ENCODE measurements at regions not wholly inside any gene's neighbourhood (a gene's known extent, or its start where the extent isn't known, plus 50 kb on each side); places are given as distances from the start of the nearest gene placed in this dataset.

GRCh38 chr6:47169785-47170616 lies 127.9 kb upstream of the ADGRF1 start:
- no peak overlapping the region for H3K27ac ChIP-seq

GRCh38 chr6:47168180-47168579 lies 126.0 kb upstream of the ADGRF1 start:
- ATAC-seq (peak; percentile 86 to 90), DNase-seq (no peak)
- Histone ChIP-seq H3K4me3 (no peak overlapping the region), H3K27me3 (ENCODE audit: low read depth) (no peaks in the 10 kb centered on the region), H3K9me3 (no peaks in the 10 kb centered on the region), H3K4me1 (peaks cover 9% of the 10 kb centered on the region), H3K36me3 (no peaks in the 10 kb centered on the region), H3K27ac (no peak overlapping the region)
- intact Hi-C loops (cut with DNase I): no loop called here
- TF ChIP-seq CTCF (IDR thresholded peaks at IDR 0.05): no peak

More at GRCh38 chr6:47169785-47170616, 127.9 kb upstream of the ADGRF1 start:
- H3K4me3 ChIP-seq: no peak overlapping the region
- ATAC-seq: peak; percentile 49 to 57
- TF ChIP-seq CTCF (IDR thresholded peaks at IDR 0.05): no peak
- H3K36me3 ChIP-seq: no peaks in the 10 kb centered on the region
- intact Hi-C loops (cut with DNase I): no loop called here
- DNase-seq: no peak
- no peaks in the 10 kb centered on the region for H3K27me3 ChIP-seq (ENCODE audit: low read depth)
- peaks cover 9% of the 10 kb centered on the region for H3K4me1 ChIP-seq
- no peaks in the 10 kb centered on the region for H3K9me3 ChIP-seq

GRCh38 chr6:47165918-47166317 lies 123.8 kb upstream of the ADGRF1 start:
- Histone ChIP-seq H3K4me3 (no peak overlapping the region), H3K27ac (no peak overlapping the region), H3K27me3 (ENCODE audit: low read depth) (no peaks in the 10 kb centered on the region), H3K4me1 (peaks cover 9% of the 10 kb centered on the region), H3K9me3 (no peaks in the 10 kb centered on the region), H3K36me3 (no peaks in the 10 kb centered on the region)
- ATAC-seq (peak in 1 of 2 donors; percentile 31), DNase-seq (no peak)
- intact Hi-C loops (cut with DNase I): no loop called here
- TF ChIP-seq CTCF (IDR thresholded peaks at IDR 0.05): no peak

GRCh38 chr6:47164877-47165276 lies 122.7 kb upstream of the ADGRF1 start:
- TF ChIP-seq CTCF (IDR thresholded peaks at IDR 0.05): no peak
- Histone ChIP-seq H3K9me3 (no peaks in the 10 kb centered on the region), H3K36me3 (no peaks in the 10 kb centered on the region), H3K4me3 (no peak overlapping the region), H3K27ac (no peak overlapping the region), H3K4me1 (peaks cover 4% of the 10 kb centered on the region), H3K27me3 (ENCODE audit: low read depth) (no peaks in the 10 kb centered on the region)
- ATAC-seq (no peak), DNase-seq (no peak)
- intact Hi-C loops (cut with DNase I): no loop called here

- ATAC-seq: no peak
- no peaks in the 10 kb centered on the region for H3K27me3 ChIP-seq (ENCODE audit: low read depth)
- no peak overlapping the region for H3K4me3 ChIP-seq
- H3K9me3 ChIP-seq: no peaks in the 10 kb centered on the region
- TF ChIP-seq CTCF (IDR thresholded peaks at IDR 0.05): no peak
- intact Hi-C loops (cut with DNase I): no loop called here
- no peak for DNase-seq
- H3K27ac ChIP-seq: no peak overlapping the region
- H3K4me1 ChIP-seq: peaks cover 3% of the 10 kb centered on the region
- H3K36me3 ChIP-seq: no peaks in the 10 kb centered on the region
These were observed 121.4 kb upstream of the ADGRF1 start for GRCh38 chr6:47163536-47163935.

All from lower lobe of right lung (tissue), 2 donors.